ENCODE measurements at regions not wholly inside any gene's neighbourhood (a gene's known extent, or its start where the extent isn't known, plus 50 kb on each side); places are given as distances from the start of the nearest gene placed in this dataset.

DNA sequence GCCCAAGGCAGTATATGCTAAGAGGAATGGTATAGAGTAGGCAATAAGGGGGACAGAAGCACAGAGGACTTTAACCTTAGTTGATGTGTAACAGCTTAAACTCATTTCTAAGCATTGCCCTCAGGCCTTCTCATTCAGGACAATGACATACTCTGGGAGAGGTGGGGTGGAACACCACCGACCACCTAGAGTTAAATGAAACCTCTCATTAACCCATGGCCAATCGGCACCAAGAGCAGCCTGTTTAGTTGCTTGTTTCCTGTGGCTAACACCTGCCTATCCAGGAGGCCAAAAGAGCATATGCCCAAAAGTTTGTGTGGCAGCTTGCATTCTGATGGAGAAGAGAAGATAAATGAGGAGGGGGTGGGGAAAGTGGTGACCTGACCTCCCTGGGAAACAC, 50.0 kb downstream of the PABIR2 start:
- no peak overlapping the region for H3K4me3 ChIP-seq (ENCODE audit: low read length)
- no peak for DNase-seq (ENCODE audit: low read depth)
- TF ChIP-seq, protein P1, sequence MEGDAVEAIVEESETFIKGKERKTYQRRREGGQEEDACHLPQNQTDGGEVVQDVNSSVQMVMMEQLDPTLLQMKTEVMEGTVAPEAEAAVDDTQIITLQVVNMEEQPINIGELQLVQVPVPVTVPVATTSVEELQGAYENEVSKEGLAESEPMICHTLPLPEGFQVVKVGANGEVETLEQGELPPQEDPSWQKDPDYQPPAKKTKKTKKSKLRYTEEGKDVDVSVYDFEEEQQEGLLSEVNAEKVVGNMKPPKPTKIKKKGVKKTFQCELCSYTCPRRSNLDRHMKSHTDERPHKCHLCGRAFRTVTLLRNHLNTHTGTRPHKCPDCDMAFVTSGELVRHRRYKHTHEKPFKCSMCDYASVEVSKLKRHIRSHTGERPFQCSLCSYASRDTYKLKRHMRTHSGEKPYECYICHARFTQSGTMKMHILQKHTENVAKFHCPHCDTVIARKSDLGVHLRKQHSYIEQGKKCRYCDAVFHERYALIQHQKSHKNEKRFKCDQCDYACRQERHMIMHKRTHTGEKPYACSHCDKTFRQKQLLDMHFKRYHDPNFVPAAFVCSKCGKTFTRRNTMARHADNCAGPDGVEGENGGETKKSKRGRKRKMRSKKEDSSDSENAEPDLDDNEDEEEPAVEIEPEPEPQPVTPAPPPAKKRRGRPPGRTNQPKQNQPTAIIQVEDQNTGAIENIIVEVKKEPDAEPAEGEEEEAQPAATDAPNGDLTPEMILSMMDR (conservative IDR thresholded peaks at IDR 0.05; ENCODE audit: low read length): no peak

DNA sequence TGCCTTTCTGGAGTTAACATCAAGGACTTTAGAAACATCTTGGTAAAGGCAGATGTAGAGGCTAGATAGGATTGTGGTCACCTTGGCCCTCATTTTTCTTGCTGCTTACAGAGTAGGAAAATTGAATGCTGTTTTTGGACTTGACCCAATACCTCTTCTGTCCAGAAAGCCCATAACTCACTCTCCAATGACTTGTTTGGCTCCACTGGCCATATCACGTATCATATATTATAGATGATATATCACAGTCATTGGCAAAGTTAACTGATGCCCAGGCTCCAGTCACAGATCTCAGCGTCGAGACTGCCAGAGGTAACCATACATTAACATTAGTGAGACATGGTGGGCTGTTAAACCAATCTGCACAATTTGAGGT, 50.6 kb downstream of the PABIR2 start:
- no peak overlapping the region for H3K4me3 ChIP-seq (ENCODE audit: low read length)
- TF ChIP-seq, protein P1 (conservative IDR thresholded peaks at IDR 0.05; ENCODE audit: low read length): no peak
- DNase-seq (ENCODE audit: low read depth): no peak

DNA sequence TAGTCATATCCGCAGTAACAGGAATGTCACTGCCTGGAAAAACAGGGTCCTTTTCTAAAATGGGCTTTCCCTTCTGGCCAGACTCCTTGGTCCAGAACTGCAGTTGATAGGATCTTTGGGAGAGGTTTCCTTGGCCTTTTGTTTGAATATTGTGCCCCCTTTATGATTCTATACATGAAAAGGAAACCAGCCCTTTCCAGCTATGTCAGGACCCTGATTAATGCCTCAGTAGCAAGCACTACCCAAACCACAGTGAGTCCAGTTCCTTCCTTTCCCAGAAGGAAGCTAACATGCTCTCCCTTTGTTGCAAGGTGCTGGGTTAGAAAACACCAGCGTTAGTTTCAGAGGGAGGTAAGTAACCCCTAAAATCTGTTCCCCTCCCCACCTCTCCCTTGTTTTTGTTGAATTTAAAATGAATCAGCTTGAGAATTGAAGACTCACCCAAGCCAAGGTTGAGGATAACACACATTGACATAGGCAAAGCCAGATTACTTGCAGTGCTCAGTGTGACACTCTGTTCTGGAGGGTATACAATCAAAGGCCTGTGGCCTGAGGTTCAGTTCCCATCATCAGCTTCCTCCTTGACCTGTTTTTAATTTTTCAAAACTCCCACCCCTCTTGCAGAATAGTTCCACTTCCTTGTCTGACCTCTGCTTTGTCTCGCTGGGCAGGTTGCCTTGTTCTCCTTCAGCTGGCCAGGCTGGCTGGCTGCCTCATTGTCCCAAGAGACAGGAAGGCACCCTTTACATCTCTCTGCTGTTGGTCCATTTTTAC, 51.2 kb downstream of the PABIR2 start:
- DNase-seq (ENCODE audit: low read depth): no peak
- H3K4me3 ChIP-seq (ENCODE audit: low read length): no peak overlapping the region
- TF ChIP-seq, protein P1 (conservative IDR thresholded peaks at IDR 0.05; ENCODE audit: low read length): no peak

DNA sequence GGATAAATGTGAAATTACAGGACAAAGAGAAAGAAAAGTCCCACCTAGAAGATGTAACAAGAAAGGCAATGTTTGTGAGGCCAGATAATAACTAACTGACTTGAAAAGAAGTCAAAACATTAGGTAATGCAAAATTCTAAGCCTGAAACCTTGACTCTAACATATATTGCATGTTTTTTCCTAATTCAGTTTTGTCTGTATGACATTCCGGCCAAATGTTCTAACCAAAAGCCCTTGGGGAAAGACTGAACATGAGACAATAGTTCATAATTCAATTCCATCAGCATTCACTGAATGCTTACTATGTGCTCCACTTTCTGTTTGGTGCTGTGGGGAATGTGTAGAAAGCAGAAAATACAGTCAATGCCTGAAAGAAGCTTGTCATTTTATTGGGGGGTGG, 53.9 kb downstream of the PABIR2 start:
- TF ChIP-seq, protein P1 (conservative IDR thresholded peaks at IDR 0.05; ENCODE audit: low read length): no peak
- DNase-seq (ENCODE audit: low read depth): peak; percentile 70

DNA sequence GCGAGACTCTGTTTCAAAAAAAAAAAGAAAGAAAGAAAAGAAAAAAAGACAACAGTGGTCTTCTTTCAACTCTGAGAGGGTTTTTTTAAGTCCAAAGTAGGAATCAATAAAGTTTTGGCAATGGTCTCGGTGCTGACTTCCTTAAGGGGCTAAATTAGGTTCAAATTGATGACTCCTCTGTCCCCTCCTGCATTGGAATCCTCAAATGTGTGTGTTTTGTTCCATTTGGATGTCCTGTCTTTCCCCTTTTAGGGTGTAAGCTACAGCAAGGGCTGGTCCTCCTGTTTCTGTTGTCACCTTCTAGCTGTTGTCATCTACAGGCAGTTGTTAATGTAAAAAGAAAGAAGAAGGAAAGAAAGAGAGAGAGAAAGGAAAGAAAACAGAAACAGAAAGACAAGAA, 54.4 kb downstream of the PABIR2 start:
- no peak overlapping the region for H3K4me3 ChIP-seq (ENCODE audit: low read length)
- no peak for DNase-seq (ENCODE audit: low read depth)
- TF ChIP-seq, protein P1 (conservative IDR thresholded peaks at IDR 0.05; ENCODE audit: low read length): no peak

More for the DNA sequence above, 53.9 kb downstream of the PABIR2 start:
- no peak overlapping the region for H3K4me3 ChIP-seq (ENCODE audit: low read length)

DNA sequence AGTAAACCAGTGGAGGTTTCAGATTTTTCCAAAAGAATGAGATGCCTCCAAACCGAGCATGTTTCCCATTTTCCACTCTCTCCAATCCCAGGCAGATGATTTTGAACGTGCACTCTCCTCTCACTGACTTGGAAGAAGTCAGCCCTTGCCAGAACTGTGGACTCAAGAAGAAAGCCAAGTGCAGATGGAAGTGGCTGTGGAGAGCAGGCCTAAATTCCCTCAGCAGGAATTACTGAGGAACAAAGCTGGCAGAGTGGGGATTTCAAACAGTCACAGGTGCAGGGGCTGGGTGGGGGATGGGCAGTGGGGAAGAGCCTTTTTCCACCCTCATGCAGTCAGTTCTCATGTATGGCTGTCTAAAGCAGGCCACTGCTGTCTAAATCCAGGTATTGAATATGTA, 55.3 kb downstream of the PABIR2 start:
- TF ChIP-seq, protein P1 (conservative IDR thresholded peaks at IDR 0.05; ENCODE audit: low read length): no peak
- H3K4me3 ChIP-seq (ENCODE audit: low read length): no peak overlapping the region
- DNase-seq (ENCODE audit: low read depth): no peak

DNA sequence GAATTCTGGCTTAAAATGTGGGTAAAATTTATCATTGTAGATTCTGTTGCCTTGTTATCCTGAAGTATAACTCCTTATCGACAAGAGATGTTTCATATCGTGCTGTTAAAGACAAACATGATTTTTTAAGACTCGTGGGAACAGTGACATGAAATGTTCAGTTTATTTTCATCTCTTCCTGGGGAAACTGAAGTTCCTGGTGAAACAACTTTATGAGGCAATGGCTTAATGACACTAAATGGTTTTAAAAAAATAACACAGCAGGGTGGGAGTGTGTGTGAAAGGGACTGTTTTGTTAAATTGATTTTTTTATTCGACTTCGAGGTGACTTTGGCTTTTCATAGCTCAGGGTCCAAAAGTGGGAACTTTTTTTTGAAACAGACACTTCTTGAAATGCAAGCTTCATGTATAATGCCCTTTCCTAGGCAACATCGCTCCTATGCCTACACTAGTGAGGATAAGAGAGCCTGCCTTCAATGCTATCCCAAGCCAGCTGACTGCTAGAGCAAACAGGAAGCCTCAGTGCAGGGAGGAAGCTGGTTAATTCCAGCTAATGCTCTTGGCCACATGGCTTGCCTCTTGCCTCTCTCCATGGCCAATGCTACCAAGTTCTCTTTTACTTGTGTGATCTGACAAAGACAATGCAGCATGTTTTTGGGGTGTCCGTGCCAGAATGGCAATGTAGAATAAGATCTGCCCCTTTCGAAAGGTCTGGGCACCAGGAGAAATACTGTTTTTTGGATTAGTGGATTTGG, 57.8 kb downstream of the PABIR2 start:
- TF ChIP-seq, protein P1 (conservative IDR thresholded peaks at IDR 0.05; ENCODE audit: low read length): no peak
- no peak for DNase-seq (ENCODE audit: low read depth)
- no peak overlapping the region for H3K4me3 ChIP-seq (ENCODE audit: low read length)

All from AG10803 (cell line).